ENCODE measurements at regions not wholly inside any gene's neighbourhood (a gene's known extent, or its start where the extent isn't known, plus 50 kb on each side); places are given as distances from the start of the nearest gene placed in this dataset.

DNA sequence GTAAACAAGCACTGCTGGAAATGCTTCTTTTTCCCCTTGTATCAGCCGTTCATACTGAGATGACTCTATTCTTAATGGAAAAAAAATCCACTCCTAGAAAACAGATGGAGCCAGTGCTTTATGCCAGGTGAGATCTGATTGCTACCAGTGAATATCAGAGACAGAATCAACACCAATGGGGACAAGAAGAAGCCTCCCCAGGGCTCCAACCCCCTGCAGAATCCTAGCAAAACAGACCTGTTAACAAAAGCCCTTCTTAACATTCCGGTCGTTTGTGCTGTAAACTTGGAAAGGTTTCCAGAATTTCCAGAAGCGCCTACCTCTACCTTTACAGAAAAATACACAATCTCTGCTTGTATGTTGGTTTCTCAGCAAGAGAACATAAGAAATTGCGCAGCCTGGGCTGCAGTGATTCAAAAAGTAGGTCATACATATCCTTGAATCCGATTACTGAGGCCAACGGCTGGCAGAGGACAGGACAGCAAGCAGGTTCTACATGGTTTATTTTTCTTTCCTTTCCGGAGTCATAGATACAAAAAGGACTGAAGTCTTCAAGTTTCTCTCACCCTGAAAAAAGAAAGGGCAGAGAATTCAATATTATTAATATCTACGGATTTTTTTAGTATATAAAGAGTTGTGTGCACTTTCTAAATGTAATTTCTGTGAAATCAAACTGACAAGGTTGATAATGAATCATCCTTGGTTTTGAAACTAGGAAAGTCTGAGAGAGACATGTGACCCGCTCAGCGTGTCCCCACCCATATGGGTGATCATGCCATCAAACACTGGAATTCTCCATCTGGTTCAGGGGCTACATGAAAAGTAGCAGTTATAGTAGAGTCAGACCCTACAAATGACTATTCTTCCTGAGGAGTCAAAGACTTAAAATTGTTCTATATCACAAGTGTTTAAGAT lies 266.7 kb upstream of the MGAT5 start:
- Histone ChIP-seq H3K4me3 (no peak overlapping the region), H3F3A (replicated peaks; ENCODE audit: low read depth) (no peaks in the 10 kb centered on the region), H3K27me3 (ENCODE audit: insufficient read depth) (no peaks in the 10 kb centered on the region), H3K27ac (ENCODE audit: low read depth) (no peak overlapping the region), H3K36me3 (ENCODE audit: insufficient read depth) (no peaks in the 10 kb centered on the region), H2AFZ (no peak overlapping the region), H3K79me2 (replicated peaks; ENCODE audit: insufficient read depth) (no peaks in the 10 kb centered on the region), H3K9me2 (ENCODE audit: insufficient read depth) (no peaks in the 10 kb centered on the region; the same call in 1 of the 2 replicates), H4K20me1 (replicated peaks; ENCODE audit: insufficient read depth) (no peaks in the 10 kb centered on the region), H3K4me1 (ENCODE audit: insufficient read depth) (no peaks in the 10 kb centered on the region), H3K4me2 (no peak overlapping the region)
- DNase-seq (ENCODE audit: low spot score) (no peak), ATAC-seq (peak; percentile 43)
- TF ChIP-seq, protein P1, sequence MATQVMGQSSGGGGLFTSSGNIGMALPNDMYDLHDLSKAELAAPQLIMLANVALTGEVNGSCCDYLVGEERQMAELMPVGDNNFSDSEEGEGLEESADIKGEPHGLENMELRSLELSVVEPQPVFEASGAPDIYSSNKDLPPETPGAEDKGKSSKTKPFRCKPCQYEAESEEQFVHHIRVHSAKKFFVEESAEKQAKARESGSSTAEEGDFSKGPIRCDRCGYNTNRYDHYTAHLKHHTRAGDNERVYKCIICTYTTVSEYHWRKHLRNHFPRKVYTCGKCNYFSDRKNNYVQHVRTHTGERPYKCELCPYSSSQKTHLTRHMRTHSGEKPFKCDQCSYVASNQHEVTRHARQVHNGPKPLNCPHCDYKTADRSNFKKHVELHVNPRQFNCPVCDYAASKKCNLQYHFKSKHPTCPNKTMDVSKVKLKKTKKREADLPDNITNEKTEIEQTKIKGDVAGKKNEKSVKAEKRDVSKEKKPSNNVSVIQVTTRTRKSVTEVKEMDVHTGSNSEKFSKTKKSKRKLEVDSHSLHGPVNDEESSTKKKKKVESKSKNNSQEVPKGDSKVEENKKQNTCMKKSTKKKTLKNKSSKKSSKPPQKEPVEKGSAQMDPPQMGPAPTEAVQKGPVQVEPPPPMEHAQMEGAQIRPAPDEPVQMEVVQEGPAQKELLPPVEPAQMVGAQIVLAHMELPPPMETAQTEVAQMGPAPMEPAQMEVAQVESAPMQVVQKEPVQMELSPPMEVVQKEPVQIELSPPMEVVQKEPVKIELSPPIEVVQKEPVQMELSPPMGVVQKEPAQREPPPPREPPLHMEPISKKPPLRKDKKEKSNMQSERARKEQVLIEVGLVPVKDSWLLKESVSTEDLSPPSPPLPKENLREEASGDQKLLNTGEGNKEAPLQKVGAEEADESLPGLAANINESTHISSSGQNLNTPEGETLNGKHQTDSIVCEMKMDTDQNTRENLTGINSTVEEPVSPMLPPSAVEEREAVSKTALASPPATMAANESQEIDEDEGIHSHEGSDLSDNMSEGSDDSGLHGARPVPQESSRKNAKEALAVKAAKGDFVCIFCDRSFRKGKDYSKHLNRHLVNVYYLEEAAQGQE (IDR thresholded peaks at IDR 0.05; ENCODE audit: unreplicated experiment) = no peak
- no peak for TF ChIP-seq CREB1 (CRISPR knock-in tag; IDR thresholded peaks at IDR 0.05; ENCODE audit: low read depth)
- no peak for TF ChIP-seq JUNB (IDR thresholded peaks at IDR 0.05; ENCODE audit: unreplicated experiment)
- no peak for TF ChIP-seq EZH2phosphoT487 (IDR thresholded peaks at IDR 0.05; ENCODE audit: unreplicated experiment)
- no peak for TF ChIP-seq CTCF (conservative IDR thresholded peaks at IDR 0.05; ENCODE audit: low read depth in 2 of 2)
- no peak for TF ChIP-seq STAT1 (IDR thresholded peaks at IDR 0.05; ENCODE audit: unreplicated experiment)
- no peak for TF ChIP-seq EZH2 (IDR thresholded peaks at IDR 0.05; ENCODE audit: low read depth, unreplicated experiment)
- TF ChIP-seq ZNF331 (CRISPR knock-in tag; IDR thresholded peaks at IDR 0.05; ENCODE audit: low read depth) = no peak
- TF ChIP-seq NANOG (IDR thresholded peaks at IDR 0.05; ENCODE audit: borderline replicate concordance) = no peak
- no peak for TF ChIP-seq ZNF462 (CRISPR knock-in tag; IDR thresholded peaks at IDR 0.05)
- TF ChIP-seq, protein P2, sequence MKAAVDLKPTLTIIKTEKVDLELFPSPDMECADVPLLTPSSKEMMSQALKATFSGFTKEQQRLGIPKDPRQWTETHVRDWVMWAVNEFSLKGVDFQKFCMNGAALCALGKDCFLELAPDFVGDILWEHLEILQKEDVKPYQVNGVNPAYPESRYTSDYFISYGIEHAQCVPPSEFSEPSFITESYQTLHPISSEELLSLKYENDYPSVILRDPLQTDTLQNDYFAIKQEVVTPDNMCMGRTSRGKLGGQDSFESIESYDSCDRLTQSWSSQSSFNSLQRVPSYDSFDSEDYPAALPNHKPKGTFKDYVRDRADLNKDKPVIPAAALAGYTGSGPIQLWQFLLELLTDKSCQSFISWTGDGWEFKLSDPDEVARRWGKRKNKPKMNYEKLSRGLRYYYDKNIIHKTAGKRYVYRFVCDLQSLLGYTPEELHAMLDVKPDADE (IDR thresholded peaks at IDR 0.05) = no peak
- TF ChIP-seq ZNF114 (CRISPR knock-in tag; IDR thresholded peaks at IDR 0.05) = no peak
- TF ChIP-seq POLR2AphosphoS5 (IDR thresholded peaks at IDR 0.05; ENCODE audit: low read depth) = no peak
- H3K27ac Mint-ChIP-seq = no peak overlapping the region
- H3K4me1 Mint-ChIP-seq = peaks cover 4% of the 10 kb centered on the region; the same call in 2 of the 3 replicates
- no peaks in the 10 kb centered on the region; the same call in 2 of the 3 replicates for H3K36me3 Mint-ChIP-seq (ENCODE audit: low read depth)
- H3K27me3 Mint-ChIP-seq (ENCODE audit: insufficient read depth, low read depth, poor library complexity) = peaks cover 2% of the 10 kb centered on the region
- peaks cover 4% of the 10 kb centered on the region; the same call in 1 of the 3 replicates for H3K9me3 Mint-ChIP-seq
- no peak overlapping the region for H3K4me3 Mint-ChIP-seq

Measured in GM23338 (cell line).